Endothelial cell (in vitro differentiated cells): ENCODE measurements at regions not wholly inside any gene's neighbourhood (a gene's known extent, or its start where the extent isn't known, plus 50 kb on each side); places are given as distances from the start of the nearest gene placed in this dataset.

Experiments used
- DNase-seq: peaks from one replicate; pipeline ENCODE4 v3.0.0; 2021; ENCODE audit warnings: low spot score
- H3K27ac Mint-ChIP-seq: one replicate; pipeline ENCODE4 v1.8.0; 2021; ENCODE audit warnings: mixed read lengths, inconsistent platforms; ENCODE audit not compliant: unreplicated experiment
- H3K27me3 Mint-ChIP-seq: one replicate; pipeline ENCODE4 v1.8.0; 2021; ENCODE audit warnings: mild to moderate bottlenecking, moderate library complexity, mixed read lengths, inconsistent platforms; ENCODE audit not compliant: unreplicated experiment
- H3K36me3 Mint-ChIP-seq: one replicate; pipeline ENCODE4 v1.8.0; 2021; ENCODE audit warnings: mild to moderate bottlenecking, low read depth, mixed read lengths, inconsistent platforms; ENCODE audit not compliant: unreplicated experiment
- H3K4me1 Mint-ChIP-seq: one replicate; pipeline ENCODE4 v1.8.0; 2021; ENCODE audit warnings: mild to moderate bottlenecking, mixed read lengths, inconsistent platforms; ENCODE audit not compliant: unreplicated experiment
- H3K4me3 Mint-ChIP-seq: one replicate; pipeline ENCODE4 v1.8.0; 2021; ENCODE audit warnings: mild to moderate bottlenecking, mixed read lengths, inconsistent platforms; ENCODE audit not compliant: unreplicated experiment
- H3K9me3 Mint-ChIP-seq: one replicate; pipeline ENCODE4 v1.8.0; 2021; ENCODE audit warnings: mixed read lengths, inconsistent platforms; ENCODE audit not compliant: unreplicated experiment
- TF ChIP-seq, protein P1 (sequence below): fragments of 200-600 bp; sonication (generic); IDR thresholded peaks from one replicate; pipeline ENCODE4 v1.5.0; 2021; ENCODE audit warnings: antibody characterized with exemption; ENCODE audit not compliant: unreplicated experiment

DNA sequence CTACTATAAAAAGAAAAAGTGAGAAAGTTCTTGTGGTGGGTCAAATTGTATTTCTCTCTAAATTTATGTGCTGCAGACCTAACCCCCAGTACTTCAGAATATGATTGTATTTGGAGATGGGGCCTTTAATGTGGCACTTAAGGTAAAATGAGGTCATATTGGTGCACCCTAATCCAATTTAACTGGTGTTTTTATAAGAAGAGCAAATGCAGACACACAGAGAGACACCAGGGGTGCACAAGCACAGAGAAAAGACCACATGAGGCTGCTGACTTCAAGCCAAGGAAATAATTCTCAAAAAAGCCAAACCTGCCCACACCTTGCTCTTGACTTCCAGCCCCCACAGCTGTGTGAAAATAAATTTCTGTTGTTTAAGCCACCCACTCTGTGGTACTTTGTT lies 80.2 kb upstream of the HTR4 start:
- no peak overlapping the region for H3K4me3 Mint-ChIP-seq
- H3K9me3 Mint-ChIP-seq, result no peaks in the 10 kb centered on the region
- H3K27me3 Mint-ChIP-seq, result no peaks in the 10 kb centered on the region
- H3K36me3 Mint-ChIP-seq, result no peaks in the 10 kb centered on the region
- no peak for DNase-seq
- TF ChIP-seq, protein P1, sequence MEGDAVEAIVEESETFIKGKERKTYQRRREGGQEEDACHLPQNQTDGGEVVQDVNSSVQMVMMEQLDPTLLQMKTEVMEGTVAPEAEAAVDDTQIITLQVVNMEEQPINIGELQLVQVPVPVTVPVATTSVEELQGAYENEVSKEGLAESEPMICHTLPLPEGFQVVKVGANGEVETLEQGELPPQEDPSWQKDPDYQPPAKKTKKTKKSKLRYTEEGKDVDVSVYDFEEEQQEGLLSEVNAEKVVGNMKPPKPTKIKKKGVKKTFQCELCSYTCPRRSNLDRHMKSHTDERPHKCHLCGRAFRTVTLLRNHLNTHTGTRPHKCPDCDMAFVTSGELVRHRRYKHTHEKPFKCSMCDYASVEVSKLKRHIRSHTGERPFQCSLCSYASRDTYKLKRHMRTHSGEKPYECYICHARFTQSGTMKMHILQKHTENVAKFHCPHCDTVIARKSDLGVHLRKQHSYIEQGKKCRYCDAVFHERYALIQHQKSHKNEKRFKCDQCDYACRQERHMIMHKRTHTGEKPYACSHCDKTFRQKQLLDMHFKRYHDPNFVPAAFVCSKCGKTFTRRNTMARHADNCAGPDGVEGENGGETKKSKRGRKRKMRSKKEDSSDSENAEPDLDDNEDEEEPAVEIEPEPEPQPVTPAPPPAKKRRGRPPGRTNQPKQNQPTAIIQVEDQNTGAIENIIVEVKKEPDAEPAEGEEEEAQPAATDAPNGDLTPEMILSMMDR, result no peak
- no peak overlapping the region for H3K27ac Mint-ChIP-seq
- peaks cover 36% of the 10 kb centered on the region for H3K4me1 Mint-ChIP-seq

DNA sequence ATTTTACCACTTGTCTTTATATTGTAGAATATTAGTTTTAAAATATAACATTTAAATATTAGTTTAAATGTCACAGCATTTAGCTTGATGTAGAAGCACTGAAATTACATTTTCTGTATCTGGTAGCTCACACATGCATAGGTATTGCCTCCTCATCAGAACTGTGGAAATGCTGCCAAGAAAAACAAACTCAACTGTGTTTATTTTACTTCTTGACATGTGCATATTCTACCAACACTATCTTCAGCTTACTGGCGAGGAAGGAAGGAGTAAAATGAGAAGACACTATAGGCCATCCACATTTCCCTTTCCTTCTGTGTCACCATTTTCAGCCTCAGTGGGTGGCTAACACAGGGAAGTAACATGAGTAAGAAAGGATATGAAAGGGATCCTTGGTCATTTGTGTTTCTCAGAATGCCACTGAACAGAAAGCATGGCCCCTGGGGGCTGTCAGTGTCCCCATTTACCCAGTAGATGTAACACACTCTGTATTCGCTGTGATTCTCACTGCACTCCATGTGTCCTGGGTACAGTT lies 81.0 kb upstream of the HTR4 start:
- H3K27ac Mint-ChIP-seq, result no peak overlapping the region

DNA sequence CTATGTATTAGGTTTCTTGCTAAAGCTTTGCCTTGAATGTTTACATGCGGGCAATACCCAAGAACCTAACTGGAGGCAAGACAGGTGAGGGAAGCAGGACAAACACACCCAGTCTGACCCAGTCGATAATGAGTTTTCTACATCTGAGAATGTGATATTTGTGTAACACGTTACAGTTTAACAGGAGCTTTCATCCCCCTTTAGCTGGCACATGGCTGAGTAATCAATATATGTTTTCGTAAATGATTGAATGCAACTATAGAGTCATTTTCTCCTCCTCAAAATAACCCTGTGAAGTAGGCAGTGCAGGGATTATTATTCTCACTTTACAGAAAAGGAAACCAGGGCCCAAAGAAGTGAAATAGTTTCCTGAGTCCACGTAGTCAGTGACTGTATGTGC lies 84.7 kb upstream of the HTR4 start:
- no peak for DNase-seq
- Mint-ChIP-seq H3K27ac (no peak overlapping the region), H3K4me3 (no peak overlapping the region), H3K9me3 (no peaks in the 10 kb centered on the region), H3K4me1 (peaks cover 15% of the 10 kb centered on the region), H3K36me3 (no peaks in the 10 kb centered on the region), H3K27me3 (no peaks in the 10 kb centered on the region)
- TF ChIP-seq, protein P1, result no peak

More for the DNA sequence above, 81.0 kb upstream of the HTR4 start:
- DNase-seq, result no peak
- no peaks in the 10 kb centered on the region for H3K27me3 Mint-ChIP-seq
- peaks cover 36% of the 10 kb centered on the region for H3K4me1 Mint-ChIP-seq
- no peak overlapping the region for H3K4me3 Mint-ChIP-seq
- no peaks in the 10 kb centered on the region for H3K36me3 Mint-ChIP-seq
- TF ChIP-seq, protein P1, result no peak
- no peaks in the 10 kb centered on the region for H3K9me3 Mint-ChIP-seq

DNA sequence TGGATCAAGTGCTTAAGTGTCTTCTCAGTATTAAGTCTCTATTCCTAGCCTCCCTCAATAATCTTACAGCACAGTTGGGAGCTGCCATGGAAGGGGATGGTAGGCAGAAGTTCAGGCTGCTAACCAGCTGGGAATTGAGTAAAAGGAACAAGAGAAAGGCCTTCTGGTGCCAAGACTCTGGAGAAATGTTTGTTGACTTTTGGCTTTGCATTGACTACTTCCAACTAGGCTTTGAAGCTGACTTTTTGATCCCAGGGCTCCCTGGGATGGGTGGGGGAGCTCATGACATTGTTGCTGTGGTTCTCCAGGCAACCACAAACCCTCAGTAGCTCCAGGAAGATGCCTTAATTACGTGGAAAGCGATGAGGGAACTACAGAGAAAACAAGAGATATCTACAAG lies 85.2 kb upstream of the HTR4 start:
- TF ChIP-seq, protein P1, result no peak
- no peaks in the 10 kb centered on the region for H3K27me3 Mint-ChIP-seq
- no peak overlapping the region for H3K4me3 Mint-ChIP-seq
- DNase-seq, result no peak
- H3K36me3 Mint-ChIP-seq, result no peaks in the 10 kb centered on the region
- H3K4me1 Mint-ChIP-seq, result peaks cover 10% of the 10 kb centered on the region
- H3K27ac Mint-ChIP-seq, result no peak overlapping the region
- H3K9me3 Mint-ChIP-seq, result no peaks in the 10 kb centered on the region

DNA sequence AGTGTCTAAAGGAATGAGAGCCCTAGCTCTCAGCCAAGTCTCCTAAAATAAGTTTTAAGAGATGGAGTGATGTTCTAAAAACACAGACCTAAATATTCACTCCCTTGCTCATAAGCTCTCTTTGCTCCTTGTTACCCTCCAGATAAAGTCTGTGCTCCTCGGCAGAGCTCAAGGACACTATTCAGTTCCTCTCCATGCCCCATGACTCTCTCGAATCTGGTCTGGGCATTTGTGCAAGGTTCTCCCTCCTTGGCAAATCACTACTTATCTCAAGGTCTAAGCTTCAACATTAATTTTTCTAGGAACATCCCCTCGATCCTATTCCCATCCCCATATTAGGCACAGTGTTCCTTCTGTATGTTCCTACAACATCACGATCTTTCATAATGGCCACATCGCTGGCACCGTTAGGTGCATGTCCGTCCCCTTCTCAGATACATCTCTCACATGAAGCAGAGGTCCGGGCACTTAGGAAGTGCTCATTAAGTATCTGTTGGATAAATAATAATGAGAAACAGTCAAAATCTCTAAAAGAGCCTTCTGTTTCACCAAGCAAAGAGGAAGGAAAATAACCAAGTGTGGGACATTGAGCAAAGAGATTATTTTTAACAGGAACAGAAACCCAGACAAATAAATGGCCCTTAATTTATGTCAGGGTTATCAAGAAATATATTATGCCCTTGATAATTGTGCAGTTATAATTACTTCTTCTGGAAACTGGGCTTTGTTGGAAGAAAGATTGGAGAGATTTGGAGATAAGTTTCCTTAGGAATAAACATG lies 85.9 kb upstream of the HTR4 start:
- H3K27me3 Mint-ChIP-seq, result no peaks in the 10 kb centered on the region
- no peaks in the 10 kb centered on the region for H3K9me3 Mint-ChIP-seq
- TF ChIP-seq, protein P1, result no peak
- DNase-seq, result no peak
- no peaks in the 10 kb centered on the region for H3K36me3 Mint-ChIP-seq
- no peak overlapping the region for H3K4me3 Mint-ChIP-seq
- H3K27ac Mint-ChIP-seq, result no peak overlapping the region
- peaks cover 6% of the 10 kb centered on the region for H3K4me1 Mint-ChIP-seq
